ENCODE measurements at regions not wholly inside any gene's neighbourhood (a gene's known extent, or its start where the extent isn't known, plus 50 kb on each side); places are given as distances from the start of the nearest gene placed in this dataset.
"Not testable (repeated sequence)": the region's sequence is repeated elsewhere in the genome, so short reads cannot be mapped to it uniquely, and the experiment has no call there.

DNA sequence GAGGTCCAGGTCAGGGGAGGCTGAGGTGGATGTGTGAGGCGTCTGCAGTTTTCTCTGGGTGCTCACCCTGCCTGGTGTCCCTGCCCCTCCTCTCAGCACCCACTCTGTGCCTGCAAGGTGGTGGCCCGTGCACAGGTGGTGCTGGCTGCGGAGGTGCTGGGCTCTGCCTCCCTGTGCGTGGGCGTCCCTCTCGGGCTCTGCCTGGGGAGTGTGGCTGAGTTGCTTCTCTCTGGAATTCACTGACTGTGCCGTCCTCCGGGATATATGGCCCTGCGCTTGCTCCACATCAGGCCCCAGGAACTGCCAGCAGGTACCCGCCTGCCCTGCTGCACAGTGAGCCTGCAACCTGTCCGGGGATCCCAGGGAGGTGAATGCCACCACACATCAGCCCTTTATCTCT is 379.1 kb downstream of the TMEM121 start:
- in situ Hi-C loops (cut with HindIII; ENCODE audit: low sequenced_read_pairs): no loop called here
- no peak for DNase-seq (ENCODE audit: low spot score)

DNA sequence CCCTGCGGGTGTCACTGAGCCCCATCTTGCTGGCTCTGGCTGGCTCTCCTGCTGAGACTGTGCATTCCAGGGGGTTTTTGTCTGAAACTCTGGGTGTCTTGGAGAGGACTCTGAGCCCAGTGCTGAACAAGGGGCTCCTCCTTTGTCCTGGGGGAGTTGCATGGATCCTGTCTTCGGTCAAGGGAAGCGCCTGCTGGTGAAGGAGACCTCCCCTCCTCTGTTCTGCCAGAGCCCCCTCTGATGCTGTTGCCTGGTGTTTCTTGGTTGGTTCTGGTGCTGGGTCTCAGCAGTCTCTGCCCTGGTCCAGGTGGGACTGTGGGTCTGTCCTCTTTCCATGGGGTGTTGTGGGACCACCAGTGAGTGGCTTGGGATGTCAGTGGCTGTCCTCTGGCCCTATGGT is 380.9 kb downstream of the TMEM121 start:
- no peak for DNase-seq (ENCODE audit: low spot score)
- in situ Hi-C loops (cut with HindIII; ENCODE audit: low sequenced_read_pairs): no loop called here

DNA sequence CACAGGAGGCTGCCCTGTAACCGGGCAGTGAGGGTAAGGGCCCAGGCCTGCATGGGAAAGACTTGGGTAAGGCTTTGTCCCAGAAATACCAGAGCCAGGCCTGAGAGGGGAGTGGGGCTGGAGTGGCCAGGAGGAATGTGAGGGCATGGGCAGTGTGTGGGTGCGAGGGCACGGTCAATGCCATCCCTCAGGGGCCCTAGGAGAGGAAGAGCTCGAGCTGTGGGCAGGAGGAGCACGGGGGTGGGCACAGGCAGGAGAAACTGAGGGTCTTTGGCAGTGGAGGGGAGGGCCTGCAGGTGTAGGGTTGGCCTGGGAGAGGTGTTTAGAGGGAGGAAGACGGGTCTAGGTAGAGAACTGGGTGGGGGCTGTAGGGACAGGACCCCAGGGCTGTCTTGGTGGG is 381.6 kb downstream of the TMEM121 start:
- DNase-seq (ENCODE audit: low spot score): no peak
- in situ Hi-C loops (cut with HindIII; ENCODE audit: low sequenced_read_pairs): no loop called here

DNA sequence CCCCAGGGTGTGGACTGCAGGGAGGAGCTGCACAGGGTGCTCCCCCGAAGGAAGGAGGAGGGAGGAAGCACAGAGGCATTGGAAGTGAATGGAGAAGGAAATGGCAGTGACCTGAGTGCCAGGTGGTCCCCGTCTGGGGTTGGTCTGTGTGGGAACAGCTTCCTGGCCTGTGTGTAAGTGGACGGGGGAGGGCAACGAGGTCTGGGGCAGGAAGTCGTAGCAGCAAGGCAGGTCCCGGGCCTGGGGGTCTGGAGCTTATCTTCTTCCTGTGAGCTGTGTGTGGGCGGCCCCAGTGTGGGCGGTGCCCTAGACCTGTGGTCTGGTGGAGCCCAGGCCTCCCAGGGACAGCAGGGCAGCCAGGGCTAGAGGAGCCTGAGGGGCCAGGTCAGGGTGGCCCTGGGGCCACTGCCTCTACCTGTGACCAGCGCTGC is 382.1 kb downstream of the TMEM121 start:
- no peak for DNase-seq (ENCODE audit: low spot score)
- in situ Hi-C loops (cut with HindIII; ENCODE audit: low sequenced_read_pairs): no loop called here

DNA sequence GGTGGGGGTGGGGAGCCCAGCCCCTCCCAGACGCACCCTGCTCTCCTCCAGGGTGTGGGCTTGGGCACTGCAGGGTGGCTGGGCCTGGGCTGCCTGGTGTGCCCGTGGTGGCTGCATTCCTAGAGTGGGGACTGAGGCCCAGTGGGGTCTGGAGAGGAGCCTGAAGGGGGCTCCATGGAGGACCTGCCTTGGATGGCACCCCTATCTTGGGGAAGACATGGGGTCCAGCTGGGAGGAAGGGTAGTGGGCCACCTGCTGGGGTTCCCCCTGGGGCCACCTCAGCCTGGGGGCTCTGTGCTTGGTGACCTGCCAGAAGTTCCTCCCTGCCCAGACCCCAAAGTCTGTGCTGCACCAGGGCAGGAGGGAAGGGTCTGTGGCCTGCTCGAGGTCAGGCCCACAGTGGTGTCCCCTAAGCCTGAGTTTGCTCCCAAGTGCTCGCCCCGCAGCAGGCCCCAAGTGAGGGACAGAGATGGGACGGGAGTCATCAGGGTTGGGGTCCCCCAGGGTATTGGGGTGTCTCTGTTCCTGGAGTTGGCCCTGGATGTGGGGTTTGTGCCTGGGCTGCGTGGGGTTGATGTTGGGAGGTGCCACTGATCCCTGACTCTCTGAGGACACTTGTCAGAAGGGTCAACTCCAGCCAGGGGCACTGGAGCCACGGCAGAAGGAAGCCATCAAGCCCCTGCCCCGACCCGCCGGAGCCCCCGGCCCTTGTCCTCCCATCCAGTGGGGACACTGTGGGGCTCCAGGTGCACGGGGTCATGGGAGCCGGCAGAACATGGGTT is 382.9 kb downstream of the TMEM121 start:
- no peak for DNase-seq (ENCODE audit: low spot score)
- in situ Hi-C loops (cut with HindIII; ENCODE audit: low sequenced_read_pairs): no loop called here

DNA sequence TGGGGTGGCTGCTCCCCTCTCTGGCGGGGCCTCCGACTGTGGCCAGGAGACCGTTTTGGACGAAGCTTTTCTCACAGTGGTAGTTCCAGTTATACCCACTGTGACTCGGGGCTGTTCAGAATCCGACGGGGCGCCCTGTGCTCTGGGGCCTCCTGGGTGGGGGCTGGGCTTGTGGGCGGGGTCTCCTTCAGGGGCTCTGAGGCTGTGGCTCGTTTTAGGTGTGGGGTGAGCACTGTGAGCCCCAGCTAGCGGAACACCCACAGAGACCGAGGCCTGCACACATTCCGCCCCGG is 383.4 kb downstream of the TMEM121 start:
- in situ Hi-C loops (cut with HindIII; ENCODE audit: low sequenced_read_pairs); DNase-seq (ENCODE audit: low spot score): not testable (repeated sequence)

DNA sequence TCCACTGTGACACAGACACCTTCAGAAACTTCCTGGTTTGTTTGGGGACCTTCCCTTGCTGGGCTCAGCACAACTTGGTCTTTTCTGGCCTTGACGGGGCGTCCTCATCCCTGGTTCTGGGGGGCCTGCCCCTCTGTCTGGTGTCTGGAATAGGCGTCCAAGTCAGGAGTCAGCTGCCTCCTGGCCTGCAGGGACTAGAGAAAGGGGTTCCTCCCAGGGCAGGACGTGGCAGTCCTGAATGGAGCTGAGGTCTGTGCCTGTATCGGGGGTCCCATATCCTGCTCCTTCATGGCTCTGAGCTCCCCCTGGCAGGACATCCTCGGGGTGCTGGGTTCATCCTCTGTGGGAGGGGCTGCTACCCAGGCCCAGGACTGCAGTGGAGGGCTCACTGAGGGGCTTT is 384.0 kb downstream of the TMEM121 start:
- in situ Hi-C loops (cut with HindIII; ENCODE audit: low sequenced_read_pairs): no loop called here

DNA sequence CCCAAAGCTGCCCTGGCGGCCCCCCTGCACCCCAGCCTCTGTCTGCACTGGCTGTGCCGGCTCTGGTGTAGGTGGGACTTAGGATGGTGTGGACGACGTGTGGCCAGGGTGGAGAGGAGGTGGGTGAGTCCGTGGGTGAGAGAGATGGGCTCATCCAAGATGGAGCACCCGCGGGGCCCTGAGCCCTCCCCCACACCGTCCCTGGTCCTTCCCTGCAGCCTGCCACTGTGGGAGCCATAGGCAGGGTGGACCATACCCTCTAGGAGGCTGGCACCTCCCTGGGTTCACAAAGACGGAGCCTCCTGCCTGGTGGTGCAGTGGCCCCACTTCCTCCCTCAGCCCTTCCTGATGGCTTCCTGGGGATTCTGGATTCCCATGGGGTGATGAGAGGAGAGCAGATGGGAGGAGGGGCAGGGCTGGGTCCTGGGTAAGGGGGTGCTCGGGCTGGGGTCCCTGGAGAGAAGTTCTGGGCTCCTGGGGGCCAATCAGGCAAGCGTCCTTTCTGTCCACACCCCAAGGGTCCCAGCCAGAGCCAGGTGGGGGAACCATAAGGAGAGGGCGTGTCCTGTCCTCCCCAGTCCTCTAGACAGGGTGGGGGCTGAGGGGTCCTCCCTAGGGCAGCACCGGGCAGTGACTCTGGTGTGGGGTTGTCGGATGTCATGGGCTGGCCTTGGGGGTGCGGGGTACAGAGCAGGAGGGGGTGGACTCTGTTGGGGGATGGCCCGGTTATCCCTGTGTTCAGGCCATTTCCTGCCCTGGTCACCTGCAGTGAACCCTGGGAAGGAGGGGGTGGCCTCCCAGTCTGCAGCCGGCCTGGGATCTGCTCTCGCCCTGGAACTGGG is 384.8 kb downstream of the TMEM121 start:
- in situ Hi-C loops (cut with HindIII; ENCODE audit: low sequenced_read_pairs): no loop called here
- no peak for DNase-seq (ENCODE audit: low spot score)

More for the DNA sequence above, 384.0 kb downstream of the TMEM121 start:
- DNase-seq (ENCODE audit: low spot score): no peak

DNA sequence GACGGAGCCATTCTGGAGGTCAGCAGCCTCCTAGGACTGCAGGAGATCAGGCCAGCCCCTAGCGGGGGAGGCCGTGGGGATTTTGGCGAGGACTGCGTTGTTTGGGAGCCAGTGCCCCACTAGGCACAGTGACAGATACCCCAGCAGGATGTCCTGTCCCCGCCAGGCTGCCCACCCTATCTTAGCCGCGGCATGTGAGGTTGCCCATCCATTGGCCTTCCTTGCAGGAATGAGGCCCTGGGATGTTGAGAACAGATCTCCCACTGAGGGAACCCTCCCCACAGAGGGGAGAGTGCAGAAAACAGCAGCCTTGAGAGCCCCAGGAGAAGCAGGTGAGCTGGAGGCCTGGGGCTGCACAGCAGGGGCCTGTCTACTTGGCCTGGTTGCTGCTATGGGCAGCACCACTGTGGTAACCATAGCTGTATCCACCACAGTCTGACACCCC is 385.5 kb downstream of the TMEM121 start:
- in situ Hi-C loops (cut with HindIII; ENCODE audit: low sequenced_read_pairs): not testable (repeated sequence)

DNA sequence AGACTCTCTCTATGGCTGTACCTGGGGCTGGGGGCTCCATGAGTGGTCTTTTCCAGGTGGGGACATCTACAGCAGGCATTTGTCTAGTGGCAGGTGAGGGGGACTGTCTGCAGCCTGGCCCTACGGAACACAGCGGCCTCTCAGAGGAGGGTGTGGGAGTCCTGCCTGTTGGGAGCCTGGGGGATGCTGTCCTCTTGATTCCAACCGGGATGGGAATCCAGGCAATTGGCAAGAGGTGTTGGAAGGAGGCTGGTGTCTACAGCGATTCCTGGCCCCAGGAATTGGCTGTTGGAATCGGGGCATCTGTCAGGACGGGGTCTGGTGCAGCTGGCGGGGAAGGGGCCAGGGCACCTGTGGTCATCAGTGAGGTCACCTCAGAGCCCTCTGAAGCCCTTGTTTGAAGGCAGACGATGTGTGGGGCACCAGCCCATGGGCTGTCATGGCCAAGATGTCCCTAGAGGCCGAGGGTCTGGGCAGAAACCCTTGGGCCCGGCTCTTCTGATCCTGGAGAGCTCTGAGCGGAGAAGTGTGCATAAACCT is 386.3 kb downstream of the TMEM121 start:
- in situ Hi-C loops (cut with HindIII; ENCODE audit: low sequenced_read_pairs): no loop called here
- DNase-seq (ENCODE audit: low spot score): no peak

More for the DNA sequence above, 385.5 kb downstream of the TMEM121 start:
- DNase-seq (ENCODE audit: low spot score): not testable (repeated sequence)

DNA sequence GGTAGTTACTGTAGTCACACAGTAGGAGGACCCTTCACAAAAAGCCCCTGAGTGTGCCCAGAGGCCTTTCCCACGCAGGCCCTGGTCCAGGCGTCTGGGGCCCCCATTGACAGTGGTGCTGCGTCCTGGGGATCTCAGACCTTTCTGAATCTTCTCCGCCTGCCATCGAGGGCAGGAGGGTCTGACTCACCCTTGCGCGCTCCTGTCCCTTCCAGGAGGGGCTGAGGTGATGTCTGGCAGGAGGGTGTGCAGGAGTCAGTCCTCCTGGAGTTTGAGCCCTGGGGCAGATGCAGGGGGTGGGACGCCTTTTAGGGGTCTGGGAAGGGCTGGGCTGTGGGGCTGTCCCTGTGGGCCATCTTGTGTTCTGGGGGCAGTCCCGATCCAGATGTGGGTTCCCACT is 386.8 kb downstream of the TMEM121 start:
- in situ Hi-C loops (cut with HindIII; ENCODE audit: low sequenced_read_pairs): no loop called here
- DNase-seq (ENCODE audit: low spot score): no peak

DNA sequence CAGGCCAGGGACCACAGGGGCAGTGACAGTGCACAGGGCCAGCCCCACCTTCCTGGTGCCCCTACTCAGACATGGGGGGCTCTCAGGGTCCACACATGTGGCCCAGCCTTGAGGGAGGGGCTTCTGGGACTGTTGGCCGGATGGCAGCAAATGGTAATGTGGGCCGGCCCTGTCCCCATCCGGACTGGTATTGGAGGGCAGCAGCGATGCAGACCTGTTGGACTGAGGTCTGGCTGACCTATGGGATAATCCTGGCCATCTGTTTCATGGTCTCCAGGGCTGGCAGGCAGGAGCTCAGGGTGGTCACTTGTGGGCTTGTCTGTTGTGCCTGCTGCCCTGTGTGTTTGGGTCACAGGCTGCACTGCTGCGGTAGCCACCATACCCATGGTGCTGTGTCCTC is 387.5 kb downstream of the TMEM121 start:
- in situ Hi-C loops (cut with HindIII; ENCODE audit: low sequenced_read_pairs): no loop called here
- DNase-seq (ENCODE audit: low spot score): no peak

DNA sequence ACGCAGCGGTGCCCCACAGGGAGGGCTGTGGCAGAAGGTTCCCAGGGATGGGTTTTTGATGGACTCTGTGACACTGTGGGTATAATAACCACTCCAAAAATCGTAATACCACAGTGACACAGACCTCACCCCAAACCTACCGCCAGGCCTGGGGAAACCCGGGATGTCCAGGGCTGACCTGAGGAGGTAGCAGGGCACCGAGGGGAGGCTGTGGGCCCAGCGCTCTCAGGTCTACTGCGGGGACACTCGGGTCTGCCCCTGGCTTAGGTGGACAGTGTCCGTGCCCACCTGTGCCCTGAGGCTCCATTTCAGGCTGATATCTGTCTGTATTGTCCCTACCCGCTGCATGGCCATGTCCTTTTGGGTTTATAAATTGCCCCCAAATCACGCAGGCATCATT is 387.9 kb downstream of the TMEM121 start:
- in situ Hi-C loops (cut with HindIII; ENCODE audit: low sequenced_read_pairs); DNase-seq (ENCODE audit: low spot score): not testable (repeated sequence)

DNA sequence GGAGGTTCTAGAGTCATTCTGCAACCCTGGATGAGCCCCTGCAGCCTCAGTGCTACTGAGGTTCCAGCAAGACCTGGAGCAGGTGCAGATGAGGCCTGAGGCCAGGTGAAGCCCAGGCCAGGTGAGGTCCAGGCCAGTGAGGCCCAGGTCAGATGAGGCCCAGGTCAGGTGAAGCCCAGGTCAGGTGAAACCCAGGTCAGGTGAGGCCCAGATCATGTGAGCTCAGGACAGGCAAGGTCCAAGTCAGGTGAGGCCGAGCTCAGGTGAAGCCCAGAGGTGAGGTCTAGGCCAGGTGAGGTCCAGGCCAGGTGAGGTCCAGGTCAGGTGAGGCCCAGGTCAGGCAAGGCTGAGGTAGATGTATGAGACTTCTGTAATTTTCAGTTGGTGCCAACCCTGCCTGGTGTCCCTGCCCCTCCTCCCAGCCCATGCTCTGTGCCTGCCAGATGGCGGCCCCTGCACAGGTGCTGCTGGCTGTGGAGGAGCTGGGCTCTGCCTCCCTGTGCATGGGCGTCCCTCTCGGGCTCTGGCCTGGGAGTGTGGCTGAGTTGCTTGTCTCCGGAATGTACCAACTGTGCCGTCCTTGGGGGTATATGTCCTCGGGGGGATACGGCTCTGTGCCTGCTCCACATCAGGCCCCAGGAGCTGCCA is 388.5 kb downstream of the TMEM121 start:
- in situ Hi-C loops (cut with HindIII; ENCODE audit: low sequenced_read_pairs): no loop called here
- DNase-seq (ENCODE audit: low spot score): no peak

DNA sequence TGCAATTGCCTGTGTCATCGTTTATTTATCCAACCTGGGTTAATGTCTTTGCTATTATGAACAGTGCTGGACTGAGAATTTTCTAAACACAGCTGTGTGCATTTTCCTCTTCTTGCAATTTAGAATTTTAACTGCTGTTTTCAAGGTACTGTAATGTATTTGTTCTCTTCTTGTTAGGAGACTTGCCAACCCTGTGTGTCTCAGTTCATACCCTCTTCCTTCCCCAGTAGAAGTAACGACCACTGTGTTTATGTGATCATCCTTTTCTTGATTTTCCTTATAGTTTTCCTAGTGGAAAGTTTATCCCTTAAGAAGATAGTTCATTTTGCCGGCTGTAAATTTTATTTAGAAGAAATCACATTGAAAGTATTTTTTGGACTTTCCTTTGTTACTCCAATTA is 389.2 kb downstream of the TMEM121 start:
- DNase-seq (ENCODE audit: low spot score); in situ Hi-C loops (cut with HindIII; ENCODE audit: low sequenced_read_pairs): not testable (repeated sequence)

DNA sequence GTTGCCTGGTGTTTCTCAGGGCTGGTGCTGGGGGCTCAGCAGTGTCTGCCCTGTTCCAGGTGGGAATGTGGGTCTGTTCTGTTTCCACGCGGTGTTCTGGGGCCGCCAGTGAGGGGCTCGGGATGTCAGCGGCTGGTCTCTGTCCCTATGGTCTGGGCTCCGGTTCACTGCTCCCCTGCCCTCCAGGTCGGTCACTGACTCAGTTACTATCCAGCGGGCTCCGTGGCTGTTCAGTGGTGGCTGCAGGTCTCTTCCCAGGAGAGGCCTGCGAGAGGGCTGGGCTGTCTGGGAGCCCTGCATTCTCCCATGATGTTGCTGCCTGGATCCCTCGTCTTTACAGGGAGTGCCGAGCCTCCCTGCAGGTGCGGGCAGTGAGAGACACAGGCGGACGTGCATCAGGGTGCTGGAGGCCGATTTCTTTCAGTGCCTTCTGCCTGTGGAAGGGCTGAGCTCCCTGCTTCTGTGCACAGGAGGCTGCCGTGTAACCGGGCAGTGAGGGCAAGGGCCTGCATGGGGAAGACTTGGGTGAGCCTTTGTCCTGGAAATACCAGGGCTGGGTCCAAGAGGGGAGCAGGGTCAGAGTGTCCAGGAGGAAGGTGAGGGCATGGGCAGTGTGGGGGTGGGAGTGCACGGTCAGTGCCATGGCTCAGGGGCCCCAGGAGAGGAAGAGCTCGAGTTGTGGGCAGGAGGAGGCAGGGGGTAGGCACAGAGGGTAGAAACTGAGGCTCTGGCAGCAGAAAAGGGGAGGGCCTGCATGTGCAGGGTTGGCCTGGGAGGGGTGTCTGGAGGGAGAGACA is 391.0 kb downstream of the TMEM121 start:
- DNase-seq (ENCODE audit: low spot score); in situ Hi-C loops (cut with HindIII; ENCODE audit: low sequenced_read_pairs): not testable (repeated sequence)

DNA sequence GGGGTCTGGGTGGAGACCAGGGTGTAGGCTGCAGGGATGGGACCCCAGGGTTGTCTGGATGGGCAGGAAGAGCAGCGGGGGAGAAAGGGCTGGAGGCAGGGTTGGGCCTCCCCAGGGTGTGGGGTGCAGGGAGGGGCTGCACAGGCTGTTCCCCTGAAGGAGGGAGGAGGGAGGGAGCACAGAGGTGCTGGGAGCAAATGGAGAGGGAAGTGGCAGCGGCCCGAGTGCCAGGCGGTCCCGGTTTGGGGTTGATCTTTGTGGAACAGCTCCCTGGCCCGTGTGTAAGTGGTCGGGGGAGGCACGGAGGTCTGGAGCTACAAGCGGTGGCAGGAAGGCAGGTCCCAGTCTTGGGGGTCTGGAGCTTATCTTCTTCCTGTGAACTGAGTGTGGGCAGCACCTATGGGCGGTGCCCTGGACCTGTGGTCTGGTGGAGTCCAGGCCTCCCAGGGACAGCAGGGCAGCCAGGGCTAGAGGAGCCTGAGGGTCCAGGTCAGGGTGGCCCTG is 391.6 kb downstream of the TMEM121 start:
- DNase-seq (ENCODE audit: low spot score): no peak
- in situ Hi-C loops (cut with HindIII; ENCODE audit: low sequenced_read_pairs): no loop called here

DNA sequence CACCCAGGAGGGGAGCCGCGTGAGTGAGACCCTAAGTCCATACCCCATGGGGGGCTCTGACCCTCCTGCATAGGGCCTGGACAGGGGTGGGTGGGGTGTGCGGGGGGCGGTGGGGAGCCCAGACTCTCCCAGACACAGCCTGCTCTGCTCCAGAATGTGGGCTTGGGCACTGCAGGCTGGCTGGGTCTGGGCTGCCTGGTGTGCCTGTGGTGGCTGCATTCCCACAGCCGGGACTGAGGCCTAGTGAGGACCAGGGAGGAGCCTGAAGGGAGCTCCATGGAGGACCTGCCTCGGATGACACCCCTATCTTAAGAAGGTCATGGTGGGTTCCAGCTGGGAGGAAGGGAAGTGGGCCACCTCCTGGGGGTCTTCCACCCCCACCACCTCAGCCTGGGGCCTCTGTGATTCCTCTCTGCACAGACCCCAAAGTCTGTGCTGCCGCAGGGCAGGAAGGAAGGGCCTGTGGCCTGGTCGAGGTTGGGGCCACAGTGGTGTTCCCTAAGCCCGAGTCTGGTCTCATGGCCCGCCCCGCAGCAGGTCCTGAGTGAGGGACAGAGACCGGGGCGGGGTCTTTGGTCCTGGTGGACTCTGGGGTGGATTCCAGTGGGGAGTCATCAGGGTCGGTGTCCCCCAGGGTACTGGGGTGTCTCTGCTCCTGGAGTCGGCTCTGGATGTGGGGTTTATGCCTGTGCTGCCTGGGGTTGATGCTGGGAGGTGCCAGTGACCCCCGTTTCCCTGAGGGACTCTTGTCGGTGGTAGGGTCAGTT is 392.3 kb downstream of the TMEM121 start:
- in situ Hi-C loops (cut with HindIII; ENCODE audit: low sequenced_read_pairs): no loop called here
- DNase-seq (ENCODE audit: low spot score): no peak
